ENCODE measurements at regions not wholly inside any gene's neighbourhood (a gene's known extent, or its start where the extent isn't known, plus 50 kb on each side); places are given as distances from the start of the nearest gene placed in this dataset.

DNA sequence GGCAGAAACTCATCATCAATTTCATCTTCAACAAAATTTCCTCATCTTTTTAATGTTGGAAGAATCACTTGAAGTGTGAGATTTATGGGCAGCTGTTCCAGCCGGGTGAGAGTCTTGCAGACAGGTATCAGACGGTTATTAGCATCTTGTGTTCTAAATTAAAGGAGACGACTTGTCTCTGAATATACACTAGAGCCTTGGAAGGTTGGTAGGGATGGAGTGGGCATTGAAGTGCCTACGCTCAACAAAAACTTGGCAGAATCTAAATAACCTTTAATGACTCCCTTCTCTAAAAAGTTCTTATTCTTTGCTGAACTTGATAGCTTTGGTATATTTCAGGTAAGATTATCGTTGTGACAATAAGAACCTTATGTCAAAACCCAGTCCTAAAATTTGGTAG, 111.5 kb upstream of the MAGI3 start:
- TF ChIP-seq, protein P1, sequence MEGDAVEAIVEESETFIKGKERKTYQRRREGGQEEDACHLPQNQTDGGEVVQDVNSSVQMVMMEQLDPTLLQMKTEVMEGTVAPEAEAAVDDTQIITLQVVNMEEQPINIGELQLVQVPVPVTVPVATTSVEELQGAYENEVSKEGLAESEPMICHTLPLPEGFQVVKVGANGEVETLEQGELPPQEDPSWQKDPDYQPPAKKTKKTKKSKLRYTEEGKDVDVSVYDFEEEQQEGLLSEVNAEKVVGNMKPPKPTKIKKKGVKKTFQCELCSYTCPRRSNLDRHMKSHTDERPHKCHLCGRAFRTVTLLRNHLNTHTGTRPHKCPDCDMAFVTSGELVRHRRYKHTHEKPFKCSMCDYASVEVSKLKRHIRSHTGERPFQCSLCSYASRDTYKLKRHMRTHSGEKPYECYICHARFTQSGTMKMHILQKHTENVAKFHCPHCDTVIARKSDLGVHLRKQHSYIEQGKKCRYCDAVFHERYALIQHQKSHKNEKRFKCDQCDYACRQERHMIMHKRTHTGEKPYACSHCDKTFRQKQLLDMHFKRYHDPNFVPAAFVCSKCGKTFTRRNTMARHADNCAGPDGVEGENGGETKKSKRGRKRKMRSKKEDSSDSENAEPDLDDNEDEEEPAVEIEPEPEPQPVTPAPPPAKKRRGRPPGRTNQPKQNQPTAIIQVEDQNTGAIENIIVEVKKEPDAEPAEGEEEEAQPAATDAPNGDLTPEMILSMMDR (IDR thresholded peaks at IDR 0.05; ENCODE audit: control extremely low read depth in 1 of 3, insufficient read depth in 1 of 3, low read depth in 1 of 3, low read length in 3 of 3) = no peak
- TF ChIP-seq EP300 (IDR thresholded peaks at IDR 0.05; ENCODE audit: borderline replicate concordance in 1 of 2, low read depth in 2 of 2, low read length in 2 of 2) (no peak), BCL11A (IDR thresholded peaks at IDR 0.05; ENCODE audit: low read depth in 2 of 2, low read length in 2 of 2) (no peak), POLR2AphosphoS5 (IDR thresholded peaks at IDR 0.05; ENCODE audit: low read depth, low read length) (no peak), CHD2 (IDR thresholded peaks at IDR 0.05; ENCODE audit: low read length) (no peak), TAF1 (IDR thresholded peaks at IDR 0.05; ENCODE audit: low read depth, low read length) (no peak), EZH2 (IDR thresholded peaks at IDR 0.05; ENCODE audit: low read depth, low read length, severe bottlenecking) (no peak), RFX5 (IDR thresholded peaks at IDR 0.05; ENCODE audit: borderline replicate concordance, low read depth, low read length) (no peak), POLR2A (IDR thresholded peaks at IDR 0.05; ENCODE audit: control extremely low read depth in 1 of 2, low read depth in 2 of 2, low read length in 2 of 2) (no peak), HDAC6 (IDR thresholded peaks at IDR 0.05; ENCODE audit: low read depth, low read length) (no peak), JUND (IDR thresholded peaks at IDR 0.05; ENCODE audit: low read length) (no peak), CBX5 (IDR thresholded peaks at IDR 0.05; ENCODE audit: low read depth, low read length) (no peak), PHF8 (conservative IDR thresholded peaks at IDR 0.05; ENCODE audit: low read depth, low read length) (no peak)
- TF ChIP-seq, protein P2, sequence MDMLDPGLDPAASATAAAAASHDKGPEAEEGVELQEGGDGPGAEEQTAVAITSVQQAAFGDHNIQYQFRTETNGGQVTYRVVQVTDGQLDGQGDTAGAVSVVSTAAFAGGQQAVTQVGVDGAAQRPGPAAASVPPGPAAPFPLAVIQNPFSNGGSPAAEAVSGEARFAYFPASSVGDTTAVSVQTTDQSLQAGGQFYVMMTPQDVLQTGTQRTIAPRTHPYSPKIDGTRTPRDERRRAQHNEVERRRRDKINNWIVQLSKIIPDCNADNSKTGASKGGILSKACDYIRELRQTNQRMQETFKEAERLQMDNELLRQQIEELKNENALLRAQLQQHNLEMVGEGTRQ (IDR thresholded peaks at IDR 0.05; ENCODE audit: low read length) = no peak

All from H1 (cell line).